Liver (tissue), 3 donors: ENCODE measurements at regions not wholly inside any gene's neighbourhood (a gene's known extent, or its start where the extent isn't known, plus 50 kb on each side); places are given as distances from the start of the nearest gene placed in this dataset.

ENCODE experiments used
- CTCF ChIP-seq: fragments of 150-350 bp; IDR thresholded peaks from 2 replicates; pipeline ENCODE4 v1.5.1; 2017; ENCODE audit warnings: improper control_type of control experiment, low read depth, low read length; ENCODE audit not compliant: missing input control
- HNF4A ChIP-seq, 2 donors: conservative IDR thresholded peaks; 2 replicates each; pipeline ENCODE4 v1.6.1; 2016; ENCODE audit warnings: antibody characterized with exemption in 2 of 2, mild to moderate bottlenecking in 2 of 2
- JUND ChIP-seq, 2 donors: IDR thresholded peaks; 2 replicates each; pipeline ENCODE4 v1.6.1; 2016; ENCODE audit warnings: antibody characterized with exemption in 2 of 2
- MAX ChIP-seq: IDR thresholded peaks from 2 replicates; pipeline ENCODE4 v1.6.1; 2016; ENCODE audit warnings: antibody characterized with exemption
- NR2F2 ChIP-seq: IDR thresholded peaks from 2 replicates; pipeline ENCODE4 v1.6.1; 2016; ENCODE audit warnings: antibody characterized with exemption
- RAD21 ChIP-seq, 2 donors: IDR thresholded peaks; 2 replicates each; pipeline ENCODE4 v1.6.1; 2016; ENCODE audit warnings: antibody characterized with exemption in 2 of 2, mild to moderate bottlenecking in 2 of 2
- REST ChIP-seq: IDR thresholded peaks from 2 replicates; pipeline ENCODE4 v1.6.1; 2016; ENCODE audit warnings: antibody characterized with exemption, mild to moderate bottlenecking
- RXRA ChIP-seq, 2 donors: IDR thresholded peaks; 2 replicates each; pipeline ENCODE4 v1.6.1; 2017 to 2018; ENCODE audit warnings: antibody characterized with exemption in 2 of 2, mild to moderate bottlenecking in 1 of 2
- SP1 ChIP-seq: IDR thresholded peaks from 2 replicates; pipeline ENCODE4 v1.6.1; 2018; ENCODE audit warnings: antibody characterized with exemption, mild to moderate bottlenecking
- TAF1 ChIP-seq: conservative IDR thresholded peaks from 2 replicates; pipeline ENCODE4 v1.6.1; 2016; ENCODE audit warnings: antibody characterized with exemption, mild to moderate bottlenecking
- YY1 ChIP-seq: IDR thresholded peaks from 2 replicates; pipeline ENCODE4 v1.6.1; 2016; ENCODE audit warnings: antibody characterized with exemption, mild to moderate bottlenecking
- donor health status: healthy.
- donor health status: healthy.

- TF ChIP-seq YY1 (no peak), TAF1 (no peak), CTCF (no peak), RAD21 (IDR thresholded peaks at IDR 0.05) (no peak), NR2F2 (no peak), SP1 (no peak), REST (no peak), MAX (no peak), JUND (IDR thresholded peaks at IDR 0.05) (no peak), RXRA (IDR thresholded peaks at IDR 0.05) (no peak), HNF4A (conservative IDR thresholded peaks at IDR 0.05) (no peak)
Observed at GRCh38 chr21:27606422-27606821, 639.5 kb upstream of the ADAMTS5 start.
